PC-9 (cell line): ENCODE measurements at regions not wholly inside any gene's neighbourhood (a gene's known extent, or its start where the extent isn't known, plus 50 kb on each side); places are given as distances from the start of the nearest gene placed in this dataset.

ENCODE experiments used
- BruUV-seq: library from RNA; stranded (reverse); fragments of 400-500 nt; replicated peaks from 2 replicates; lab custom pipeline; 2021; lab: Mats Ljungman, UMichigan
- CTCF ChIA-PET: fragments of 300-600 bp; sonication (Branson Sonifier 250); formaldehyde crosslinking; loops from one replicate; lab custom pipeline; 2022; ENCODE audit warnings: antibody characterized with exemption; lab: Charles Lee
- POLR2A ChIA-PET: fragments of 300-600 bp; sonication (Branson Sonifier 250); formaldehyde crosslinking; loops from one replicate; lab custom pipeline; 2022; ENCODE audit warnings: antibody characterized with exemption; ENCODE audit not compliant: unreplicated experiment; lab: Charles Lee
- DNase-seq, 2 experiments: peaks; one replicate each; pipeline versions ENCODE4 v3.0.0 to v3.0.0-alpha.2; 2015 to 2022; ENCODE audit warnings: mixed read lengths in 1 of 2
- H2AFZ ChIP-seq: fragments of 200-600 bp; sonication (generic); 2 replicates; pipeline ENCODE4 v1.8.1; 2017; ENCODE audit warnings: antibody characterized with exemption
- H3F3A ChIP-seq: fragments of 200-600 bp; sonication (generic); 2 replicates; pipeline ENCODE4 v1.8.1; 2017; ENCODE audit warnings: antibody characterized with exemption, mild to moderate bottlenecking, low read depth; ENCODE audit not compliant: insufficient read depth
- H3K27ac ChIP-seq: fragments of 200-600 bp; sonication (generic); 2 replicates; pipeline ENCODE4 v1.6.1; 2016; ENCODE audit warnings: mixed run types
- H3K27me3 ChIP-seq: fragments of 200-600 bp; sonication (generic); 2 replicates; pipeline ENCODE4 v1.6.1; 2016; ENCODE audit warnings: low read depth, mixed run types; ENCODE audit not compliant: insufficient read depth
- H3K36me3 ChIP-seq: fragments of 200-600 bp; sonication (generic); 2 replicates; pipeline ENCODE4 v1.6.1; 2016; ENCODE audit warnings: low read depth, mixed run types
- H3K4me1 ChIP-seq: fragments of 200-600 bp; sonication (generic); replicated peaks from 2 replicates; pipeline ENCODE4 v1.6.1; 2016; ENCODE audit warnings: mixed run types; ENCODE audit not compliant: insufficient read depth
- H3K4me2 ChIP-seq: fragments of 200-600 bp; sonication (generic); 2 replicates; pipeline ENCODE4 v1.6.1; 2017; ENCODE audit warnings: mixed run types
- H3K4me3 ChIP-seq: fragments of 200-600 bp; sonication (generic); 2 replicates; pipeline ENCODE4 v1.6.1; 2016; ENCODE audit warnings: mixed run types
- H3K79me2 ChIP-seq: fragments of 200-600 bp; sonication (generic); 2 replicates; pipeline ENCODE4 v1.6.1; 2017; ENCODE audit warnings: low read depth, mixed run types
- H3K9me2 ChIP-seq: fragments of 200-600 bp; sonication (generic); 2 replicates; pipeline ENCODE4 v1.8.1; 2017; ENCODE audit warnings: mild to moderate bottlenecking; ENCODE audit not compliant: insufficient read depth
- H3K9me3 ChIP-seq: fragments of 200-600 bp; sonication (generic); 2 replicates; pipeline ENCODE4 v1.8.1; 2016; ENCODE audit warnings: low read depth; ENCODE audit not compliant: insufficient read depth
- H4K20me1 ChIP-seq: fragments of 200-600 bp; sonication (generic); 2 replicates; pipeline ENCODE4 v1.8.1; 2017; ENCODE audit not compliant: insufficient read depth
- CTCF ChIP-seq: fragments of 200-600 bp; sonication (generic); conservative IDR thresholded peaks from 2 replicates; pipeline ENCODE4 v1.6.1; 2017; ENCODE audit warnings: mixed run types, antibody characterized with exemption, mild to moderate bottlenecking, moderate library complexity
- EZH2 ChIP-seq: fragments of 200-600 bp; sonication (generic); IDR thresholded peaks from 2 replicates; pipeline ENCODE4 v1.8.0; 2017; ENCODE audit warnings: antibody characterized with exemption, low read depth
- intact Hi-C: fragments of 100-400 bp; cut with micrococcal nuclease; formaldehyde crosslinking; loops from one replicate; pipeline ENCODE4 v1.10.0; 2022; ENCODE audit not compliant: unreplicated experiment

GRCh38 chr15:93188236-93188635 is 99.2 kb upstream of the RGMA start:
- ChIA-PET CTCF (no interaction called here), POLR2A (no interaction called here)
- Histone ChIP-seq H3K4me2 (no peak overlapping the region), H3K4me3 (no peak overlapping the region), H3K36me3 (no peaks in the 10 kb centered on the region), H3K27me3 (peaks cover 83% of the 10 kb centered on the region), H3F3A (no peaks in the 10 kb centered on the region), H3K9me3 (no peaks in the 10 kb centered on the region), H2AFZ (no peak overlapping the region), H3K27ac (no peak overlapping the region), H3K9me2 (no peaks in the 10 kb centered on the region), H3K4me1 (no peaks in the 10 kb centered on the region), H3K79me2 (no peaks in the 10 kb centered on the region), H4K20me1 (no peaks in the 10 kb centered on the region)
- BruUV-seq = no TSS peak
- intact Hi-C loops = no loop called here
- TF ChIP-seq EZH2 (no peak), CTCF (no peak)
- no peak for DNase-seq

GRCh38 chr15:93185796-93186195 is 96.8 kb upstream of the RGMA start:
- CTCF ChIA-PET = no interaction called here
- BruUV-seq = no TSS peak
- intact Hi-C loops = no loop called here

GRCh38 chr15:93182703-93183205 is 93.7 kb upstream of the RGMA start:
- H3K9me2 ChIP-seq = no peaks in the 10 kb centered on the region
- intact Hi-C loops = no loop called here
- no peaks in the 10 kb centered on the region for H4K20me1 ChIP-seq
- no peak for DNase-seq
- no peaks in the 10 kb centered on the region for H3F3A ChIP-seq
- no peak overlapping the region for H3K4me3 ChIP-seq
- ChIA-PET POLR2A (no interaction called here), CTCF (no interaction called here)
- no peak overlapping the region for H2AFZ ChIP-seq
- BruUV-seq = no TSS peak
- peaks cover 83% of the 10 kb centered on the region for H3K27me3 ChIP-seq
- H3K4me2 ChIP-seq = no peak overlapping the region
- no peaks in the 10 kb centered on the region for H3K4me1 ChIP-seq
- no peak overlapping the region for H3K27ac ChIP-seq
- H3K79me2 ChIP-seq = no peaks in the 10 kb centered on the region
- no peaks in the 10 kb centered on the region for H3K9me3 ChIP-seq
- no peaks in the 10 kb centered on the region for H3K36me3 ChIP-seq
- TF ChIP-seq EZH2 (no peak), CTCF (no peak)

More at GRCh38 chr15:93185796-93186195, 96.8 kb upstream of the RGMA start:
- Histone ChIP-seq H3K79me2 (no peaks in the 10 kb centered on the region), H3K27me3 (peaks cover 82% of the 10 kb centered on the region), H2AFZ (no peak overlapping the region), H3K9me3 (no peaks in the 10 kb centered on the region), H3K4me3 (no peak overlapping the region), H3K36me3 (no peaks in the 10 kb centered on the region), H3K9me2 (no peaks in the 10 kb centered on the region), H3K27ac (no peak overlapping the region), H3F3A (no peaks in the 10 kb centered on the region), H3K4me1 (no peaks in the 10 kb centered on the region), H4K20me1 (no peaks in the 10 kb centered on the region), H3K4me2 (no peak overlapping the region)
- TF ChIP-seq CTCF (no peak), EZH2 (no peak)
- POLR2A ChIA-PET = interaction anchor here (0.6 kb wide), 1 partner anchor 388 kb away, joined by 3 read pairs; no protein-coding TSS in a partner anchor
- no peak for DNase-seq
